ENCODE measurements at regions not wholly inside any gene's neighbourhood (a gene's known extent, or its start where the extent isn't known, plus 50 kb on each side); places are given as distances from the start of the nearest gene placed in this dataset.
"Not testable (repeated sequence)": the region's sequence is repeated elsewhere in the genome, so short reads cannot be mapped to it uniquely, and the experiment has no call there.

DNA sequence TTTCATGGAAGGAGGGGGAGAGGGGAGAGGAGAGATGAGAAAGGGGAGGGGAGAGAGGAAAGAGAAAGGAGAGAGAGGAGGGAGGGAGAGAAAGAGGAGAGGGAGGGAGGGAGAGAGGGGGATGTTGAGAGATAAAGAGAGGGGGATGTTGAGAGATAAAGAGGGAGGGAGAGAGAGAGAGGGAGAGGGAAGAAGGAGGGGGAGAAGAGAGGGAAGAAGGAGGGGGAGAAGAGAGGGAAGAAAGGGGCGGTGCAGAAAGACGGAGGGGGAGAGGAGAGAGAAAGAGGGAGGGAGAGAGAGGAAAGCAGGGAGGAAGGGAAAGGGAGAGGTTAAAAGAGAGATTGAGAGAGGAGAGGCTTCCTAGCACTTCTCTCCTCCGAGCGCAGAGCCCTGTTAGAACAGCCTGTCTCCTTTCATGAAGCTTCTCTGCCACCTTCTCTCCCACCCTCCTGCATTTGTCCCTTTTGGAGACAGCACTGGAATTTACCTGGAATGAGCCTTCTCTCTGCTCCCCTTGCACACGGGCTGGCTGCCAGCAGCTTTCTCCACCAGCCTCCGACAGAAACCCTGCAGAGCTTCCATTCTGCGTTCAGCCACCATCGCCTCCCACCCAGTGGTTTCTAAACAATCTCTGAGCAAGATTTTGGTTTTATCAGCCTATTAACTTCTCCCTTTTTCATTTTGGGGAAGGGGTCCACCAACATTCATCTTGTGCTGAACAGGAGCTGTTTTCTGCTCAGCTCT lies 74.0 kb upstream of the CARD11 start:
- no peak for TF ChIP-seq EZH2 (IDR thresholded peaks at IDR 0.05; ENCODE audit: insufficient read depth, low read length)
- TF ChIP-seq, protein P1, sequence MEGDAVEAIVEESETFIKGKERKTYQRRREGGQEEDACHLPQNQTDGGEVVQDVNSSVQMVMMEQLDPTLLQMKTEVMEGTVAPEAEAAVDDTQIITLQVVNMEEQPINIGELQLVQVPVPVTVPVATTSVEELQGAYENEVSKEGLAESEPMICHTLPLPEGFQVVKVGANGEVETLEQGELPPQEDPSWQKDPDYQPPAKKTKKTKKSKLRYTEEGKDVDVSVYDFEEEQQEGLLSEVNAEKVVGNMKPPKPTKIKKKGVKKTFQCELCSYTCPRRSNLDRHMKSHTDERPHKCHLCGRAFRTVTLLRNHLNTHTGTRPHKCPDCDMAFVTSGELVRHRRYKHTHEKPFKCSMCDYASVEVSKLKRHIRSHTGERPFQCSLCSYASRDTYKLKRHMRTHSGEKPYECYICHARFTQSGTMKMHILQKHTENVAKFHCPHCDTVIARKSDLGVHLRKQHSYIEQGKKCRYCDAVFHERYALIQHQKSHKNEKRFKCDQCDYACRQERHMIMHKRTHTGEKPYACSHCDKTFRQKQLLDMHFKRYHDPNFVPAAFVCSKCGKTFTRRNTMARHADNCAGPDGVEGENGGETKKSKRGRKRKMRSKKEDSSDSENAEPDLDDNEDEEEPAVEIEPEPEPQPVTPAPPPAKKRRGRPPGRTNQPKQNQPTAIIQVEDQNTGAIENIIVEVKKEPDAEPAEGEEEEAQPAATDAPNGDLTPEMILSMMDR (IDR thresholded peaks at IDR 0.05; ENCODE audit: insufficient read depth, low read depth, low read length) = no peak
- Mint-ChIP-seq H3K27ac (ENCODE audit: unreplicated experiment) (no peak overlapping the region), H3K9me3 (ENCODE audit: unreplicated experiment) (peaks cover 22% of the 10 kb centered on the region), H3K4me1 (ENCODE audit: low read depth, unreplicated experiment) (no peaks in the 10 kb centered on the region), H3K27me3 (ENCODE audit: low read depth, unreplicated experiment) (peaks cover 26% of the 10 kb centered on the region), H3K36me3 (ENCODE audit: low read depth, unreplicated experiment) (peaks cover 4% of the 10 kb centered on the region), H3K4me3 (ENCODE audit: unreplicated experiment) (no peak overlapping the region)
- Histone ChIP-seq H4K20me1 (ENCODE audit: insufficient read depth, low read length) (no peaks in the 10 kb centered on the region), H3K79me2 (ENCODE audit: insufficient read depth, low read length) (no peaks in the 10 kb centered on the region), H2AFZ (ENCODE audit: low read depth, low read length) (no peak overlapping the region), H3K4me2 (ENCODE audit: low read length) (no peak overlapping the region), H3K4me1 (ENCODE audit: insufficient read depth, low read length) (no peaks in the 10 kb centered on the region), H3K27ac (ENCODE audit: low read depth, low read length) (no peak overlapping the region), H3K4me3 (ENCODE audit: insufficient read depth, low read depth, low read length) (no peak overlapping the region), H3K36me3 (ENCODE audit: insufficient read depth, low read length) (no peaks in the 10 kb centered on the region), H3K9ac (ENCODE audit: low read length) (no peak overlapping the region), H3K27me3 (ENCODE audit: insufficient read depth, low read length) (no peaks in the 10 kb centered on the region), H3K9me3 (ENCODE audit: insufficient read depth, low read depth, low read length) (peaks cover 5% of the 10 kb centered on the region)
- no peak for FAIRE-seq
- no peak for DNase-seq (ENCODE audit: low read depth)

DNA sequence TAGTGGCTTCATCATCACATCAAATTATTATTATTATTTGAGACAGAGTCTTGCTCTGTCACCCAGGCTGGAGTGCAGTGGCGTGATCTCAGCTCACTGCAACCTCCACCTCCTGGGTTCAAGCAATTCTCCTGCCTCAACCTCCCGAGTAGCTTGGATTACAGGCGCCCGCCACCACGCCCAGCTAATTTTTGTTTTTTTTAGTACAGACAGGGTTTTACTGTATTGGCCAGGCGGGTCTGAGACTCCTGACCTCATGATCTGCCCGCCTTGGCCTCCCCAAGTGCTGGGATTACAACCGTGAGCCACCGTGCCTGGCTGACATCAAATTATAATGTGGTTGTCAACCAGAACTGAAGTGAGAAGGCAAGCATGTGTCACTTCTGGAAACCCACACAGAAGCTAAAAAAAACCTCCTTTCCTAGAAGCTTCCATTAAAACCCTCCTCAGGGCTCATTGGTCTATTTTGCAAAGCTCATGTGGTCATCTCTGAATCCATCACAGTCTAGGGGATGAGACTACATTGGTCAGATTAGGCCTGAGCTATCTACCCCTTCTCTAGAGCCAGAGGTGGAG lies 75.8 kb upstream of the CARD11 start:
- H3K27me3 ChIP-seq (ENCODE audit: insufficient read depth, low read length); H3K4me1 ChIP-seq (ENCODE audit: insufficient read depth, low read length); H4K20me1 ChIP-seq (ENCODE audit: insufficient read depth, low read length); H3K9me3 ChIP-seq (ENCODE audit: insufficient read depth, low read depth, low read length); H3K4me3 Mint-ChIP-seq (ENCODE audit: unreplicated experiment); H2AFZ ChIP-seq (ENCODE audit: low read depth, low read length); H3K9ac ChIP-seq (ENCODE audit: low read length); H3K4me3 ChIP-seq (ENCODE audit: insufficient read depth, low read depth, low read length); H3K4me2 ChIP-seq (ENCODE audit: low read length); H3K36me3 Mint-ChIP-seq (ENCODE audit: low read depth, unreplicated experiment); FAIRE-seq; H3K27ac Mint-ChIP-seq (ENCODE audit: unreplicated experiment); H3K4me1 Mint-ChIP-seq (ENCODE audit: low read depth, unreplicated experiment); DNase-seq (ENCODE audit: low read depth); H3K79me2 ChIP-seq (ENCODE audit: insufficient read depth, low read length); H3K27ac ChIP-seq (ENCODE audit: low read depth, low read length); H3K36me3 ChIP-seq (ENCODE audit: insufficient read depth, low read length): not testable (repeated sequence)
- H3K9me3 Mint-ChIP-seq (ENCODE audit: unreplicated experiment) = peaks cover 14% of the 10 kb centered on the region
- H3K27me3 Mint-ChIP-seq (ENCODE audit: low read depth, unreplicated experiment) = peaks cover 25% of the 10 kb centered on the region

DNA sequence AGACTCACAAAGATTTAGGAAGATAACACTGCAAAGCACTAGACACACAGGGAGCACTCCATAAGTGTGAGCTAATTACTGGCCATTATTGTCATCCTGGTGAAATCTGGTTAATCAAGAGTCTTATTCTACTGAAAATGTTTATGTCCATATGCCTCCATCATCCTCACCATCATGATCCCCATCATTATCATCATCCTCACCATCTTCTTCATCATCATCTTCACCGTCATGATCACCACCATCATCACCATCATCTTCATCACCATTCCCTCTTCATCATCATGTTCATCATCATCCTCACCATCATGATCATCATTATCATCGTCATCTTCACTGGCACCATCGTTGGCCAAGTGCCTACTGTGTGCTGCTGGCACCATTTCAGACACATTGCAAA lies 76.3 kb upstream of the CARD11 start:
- H3K27me3 Mint-ChIP-seq (ENCODE audit: low read depth, unreplicated experiment) = peaks cover 24% of the 10 kb centered on the region

More for the DNA sequence above, 76.3 kb upstream of the CARD11 start:
- Mint-ChIP-seq H3K36me3 (ENCODE audit: low read depth, unreplicated experiment) (no peaks in the 10 kb centered on the region), H3K4me3 (ENCODE audit: unreplicated experiment) (no peak overlapping the region), H3K4me1 (ENCODE audit: low read depth, unreplicated experiment) (no peaks in the 10 kb centered on the region), H3K9me3 (ENCODE audit: unreplicated experiment) (peaks cover 15% of the 10 kb centered on the region), H3K27ac (ENCODE audit: unreplicated experiment) (no peak overlapping the region)
- Histone ChIP-seq H3K9ac (ENCODE audit: low read length) (no peak overlapping the region), H3K4me2 (ENCODE audit: low read length) (no peak overlapping the region), H3K4me3 (ENCODE audit: insufficient read depth, low read depth, low read length) (no peak overlapping the region), H2AFZ (ENCODE audit: low read depth, low read length) (no peak overlapping the region), H3K9me3 (ENCODE audit: insufficient read depth, low read depth, low read length) (no peaks in the 10 kb centered on the region), H3K36me3 (ENCODE audit: insufficient read depth, low read length) (no peaks in the 10 kb centered on the region), H3K79me2 (ENCODE audit: insufficient read depth, low read length) (no peaks in the 10 kb centered on the region), H3K27ac (ENCODE audit: low read depth, low read length) (no peak overlapping the region), H3K27me3 (ENCODE audit: insufficient read depth, low read length) (no peaks in the 10 kb centered on the region), H3K4me1 (ENCODE audit: insufficient read depth, low read length) (no peaks in the 10 kb centered on the region), H4K20me1 (ENCODE audit: insufficient read depth, low read length) (no peaks in the 10 kb centered on the region)
- no peak for FAIRE-seq
- no peak for DNase-seq (ENCODE audit: low read depth)
- TF ChIP-seq, protein P1 (IDR thresholded peaks at IDR 0.05; ENCODE audit: insufficient read depth, low read depth, low read length) = no peak
- TF ChIP-seq EZH2 (IDR thresholded peaks at IDR 0.05; ENCODE audit: insufficient read depth, low read length) = no peak

Measured in astrocyte (in vitro differentiated cells and primary cell).